ENCODE measurements at regions not wholly inside any gene's neighbourhood (a gene's known extent, or its start where the extent isn't known, plus 50 kb on each side); places are given as distances from the start of the nearest gene placed in this dataset.

DNA sequence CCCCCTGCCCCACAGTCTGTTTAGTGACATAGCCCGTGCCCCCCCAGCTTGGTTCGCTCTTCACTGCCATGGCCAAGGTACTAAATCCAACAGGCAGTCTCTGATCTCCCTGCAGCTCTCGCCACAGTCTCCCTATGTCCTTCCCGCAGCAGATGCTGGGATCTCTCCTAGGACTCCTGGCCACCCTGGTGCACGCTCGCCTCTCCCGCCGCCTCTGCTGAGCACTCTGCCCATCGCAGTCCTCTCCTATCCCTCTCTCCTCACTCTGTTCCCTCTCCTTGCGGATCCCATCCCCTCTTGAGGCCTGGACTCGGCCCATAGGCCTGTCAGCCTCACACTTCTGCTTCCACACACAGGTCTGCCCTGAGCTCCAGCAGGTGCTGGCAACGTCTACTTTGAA lies 204.8 kb upstream of the TCERG1L start:
- Mint-ChIP-seq H3K27me3 (ENCODE audit: insufficient read depth, unreplicated experiment) (peaks cover 15% of the 10 kb centered on the region), H3K36me3 (ENCODE audit: insufficient read depth, unreplicated experiment) (no peaks in the 10 kb centered on the region)
- CTCF ChIA-PET = no interaction called here

GRCh38 chr10:131517781-131518180 lies 206.3 kb upstream of the TCERG1L start:
- H3K4me3 ChIP-seq (ENCODE audit: low read depth, low read length) = no peak overlapping the region
- Mint-ChIP-seq H3K9me3 (ENCODE audit: unreplicated experiment) (no peaks in the 10 kb centered on the region), H3K36me3 (ENCODE audit: insufficient read depth, unreplicated experiment) (no peaks in the 10 kb centered on the region), H3K4me1 (ENCODE audit: low read depth, unreplicated experiment) (no peaks in the 10 kb centered on the region), H3K27me3 (ENCODE audit: insufficient read depth, unreplicated experiment) (peaks cover 15% of the 10 kb centered on the region), H3K4me3 (ENCODE audit: unreplicated experiment) (no peak overlapping the region), H3K27ac (ENCODE audit: unreplicated experiment) (no peak overlapping the region)
- no peaks in the 10 kb centered on the region for H3K27me3 ChIP-seq (replicated peaks; ENCODE audit: control insufficient read depth, insufficient read depth, low read length)
- CTCF ChIA-PET = no interaction called here
- POLR2A ChIA-PET = no interaction called here
- H3K4me1 ChIP-seq = no peaks in the 10 kb centered on the region
- intact Hi-C loops (cut with micrococcal nuclease; ENCODE audit: unreplicated experiment) = no loop called here
- no peaks in the 10 kb centered on the region for H3K9me3 ChIP-seq
- no peaks in the 10 kb centered on the region for H3K36me3 ChIP-seq (ENCODE audit: control insufficient read depth, insufficient read depth, low read length)
- no peak for TF ChIP-seq CTCF (IDR thresholded peaks at IDR 0.05; ENCODE audit: insufficient read depth in 1 of 2, low read depth in 1 of 2, low read length in 1 of 2, severe bottlenecking in 1 of 2, unreplicated experiment in 1 of 2)
- no TSS peak for BruUV-seq (replicated peaks)
- no peak for DNase-seq

More for the DNA sequence above, 204.8 kb upstream of the TCERG1L start:
- no peak overlapping the region for H3K27ac Mint-ChIP-seq (ENCODE audit: unreplicated experiment)
- TF ChIP-seq CTCF (IDR thresholded peaks at IDR 0.05; ENCODE audit: insufficient read depth in 1 of 2, low read depth in 1 of 2, low read length in 1 of 2, severe bottlenecking in 1 of 2, unreplicated experiment in 1 of 2) = no peak
- no peak overlapping the region for H3K4me3 Mint-ChIP-seq (ENCODE audit: unreplicated experiment)
- POLR2A ChIA-PET = no interaction called here
- H3K9me3 Mint-ChIP-seq (ENCODE audit: unreplicated experiment) = no peaks in the 10 kb centered on the region
- no peaks in the 10 kb centered on the region for H3K27me3 ChIP-seq (replicated peaks; ENCODE audit: control insufficient read depth, insufficient read depth, low read length)
- no peaks in the 10 kb centered on the region for H3K4me1 ChIP-seq
- no peak for DNase-seq
- H3K9me3 ChIP-seq = no peaks in the 10 kb centered on the region
- H3K36me3 ChIP-seq (ENCODE audit: control insufficient read depth, insufficient read depth, low read length) = no peaks in the 10 kb centered on the region
- H3K4me1 Mint-ChIP-seq (ENCODE audit: low read depth, unreplicated experiment) = no peaks in the 10 kb centered on the region
- intact Hi-C loops (cut with micrococcal nuclease; ENCODE audit: unreplicated experiment) = no loop called here
- no peak overlapping the region for H3K4me3 ChIP-seq (ENCODE audit: low read depth, low read length)
- no TSS peak for BruUV-seq (replicated peaks)

DNA sequence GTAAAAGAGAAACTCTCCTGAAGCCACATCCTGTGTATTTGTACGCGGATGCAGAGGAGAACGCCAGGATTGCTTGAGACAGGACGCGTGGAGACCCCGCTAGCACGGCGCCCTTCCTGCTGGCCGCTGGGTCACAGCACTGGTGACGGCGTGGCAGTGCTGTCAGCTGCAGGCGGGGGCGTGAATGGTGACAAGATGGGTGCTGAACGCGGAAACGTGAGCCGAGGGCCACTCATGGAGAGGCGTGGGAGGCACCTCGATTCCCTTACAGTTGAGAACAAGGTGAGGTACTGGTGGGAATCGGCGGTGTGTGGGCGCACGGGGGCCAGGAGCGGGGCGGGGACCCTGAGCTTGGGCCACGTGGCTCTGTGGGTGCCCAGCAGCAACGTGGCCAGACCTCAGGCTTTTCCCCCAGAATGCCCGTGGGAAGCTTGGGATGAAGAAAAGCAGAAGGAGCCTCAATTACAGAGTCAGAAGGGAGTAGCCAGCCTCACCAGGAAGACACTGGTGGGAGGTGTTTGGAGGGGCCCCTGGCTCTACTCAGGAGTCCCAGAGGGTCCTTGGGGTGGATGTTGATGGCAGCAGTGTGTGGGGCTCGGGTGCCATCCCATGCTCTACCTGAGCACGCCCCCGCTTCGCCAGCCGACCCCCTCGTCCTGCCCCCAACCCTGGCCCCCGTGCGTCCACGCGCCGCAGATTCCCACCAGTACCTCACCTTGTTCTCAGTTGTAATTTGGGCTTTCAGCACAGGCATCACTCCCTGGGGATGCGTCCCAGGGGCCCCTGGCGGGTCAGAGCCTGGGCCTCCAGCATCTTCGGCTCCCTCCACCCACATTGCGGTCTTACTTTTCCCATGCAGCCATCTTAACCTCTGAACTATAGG lies 208.4 kb upstream of the TCERG1L start:
- POLR2A ChIA-PET = no interaction called here
- no peaks in the 10 kb centered on the region for H3K27me3 ChIP-seq (replicated peaks; ENCODE audit: control insufficient read depth, insufficient read depth, low read length)
- no peaks in the 10 kb centered on the region for H3K36me3 ChIP-seq (ENCODE audit: control insufficient read depth, insufficient read depth, low read length)
- CTCF ChIA-PET = no interaction called here
- H3K27ac Mint-ChIP-seq (ENCODE audit: unreplicated experiment) = no peak overlapping the region
- no peak overlapping the region for H3K4me3 ChIP-seq (ENCODE audit: low read depth, low read length)
- H3K4me1 ChIP-seq = no peaks in the 10 kb centered on the region
- intact Hi-C loops (cut with micrococcal nuclease; ENCODE audit: unreplicated experiment) = no loop called here
- H3K36me3 Mint-ChIP-seq (ENCODE audit: insufficient read depth, unreplicated experiment) = no peaks in the 10 kb centered on the region
- H3K27me3 Mint-ChIP-seq (ENCODE audit: insufficient read depth, unreplicated experiment) = peaks cover 15% of the 10 kb centered on the region
- H3K9me3 ChIP-seq = peaks cover 2% of the 10 kb centered on the region
- DNase-seq = no peak
- no peaks in the 10 kb centered on the region for H3K4me1 Mint-ChIP-seq (ENCODE audit: low read depth, unreplicated experiment)
- no TSS peak for BruUV-seq (replicated peaks)
- no peak overlapping the region for H3K4me3 Mint-ChIP-seq (ENCODE audit: unreplicated experiment)
- H3K9me3 Mint-ChIP-seq (ENCODE audit: unreplicated experiment) = peaks cover 6% of the 10 kb centered on the region
- no peak for TF ChIP-seq CTCF (IDR thresholded peaks at IDR 0.05; ENCODE audit: insufficient read depth in 1 of 2, low read depth in 1 of 2, low read length in 1 of 2, severe bottlenecking in 1 of 2, unreplicated experiment in 1 of 2)

Data from Caco-2 (cell line).